ENCODE measurements at regions not wholly inside any gene's neighbourhood (a gene's known extent, or its start where the extent isn't known, plus 50 kb on each side); places are given as distances from the start of the nearest gene placed in this dataset.

DNA sequence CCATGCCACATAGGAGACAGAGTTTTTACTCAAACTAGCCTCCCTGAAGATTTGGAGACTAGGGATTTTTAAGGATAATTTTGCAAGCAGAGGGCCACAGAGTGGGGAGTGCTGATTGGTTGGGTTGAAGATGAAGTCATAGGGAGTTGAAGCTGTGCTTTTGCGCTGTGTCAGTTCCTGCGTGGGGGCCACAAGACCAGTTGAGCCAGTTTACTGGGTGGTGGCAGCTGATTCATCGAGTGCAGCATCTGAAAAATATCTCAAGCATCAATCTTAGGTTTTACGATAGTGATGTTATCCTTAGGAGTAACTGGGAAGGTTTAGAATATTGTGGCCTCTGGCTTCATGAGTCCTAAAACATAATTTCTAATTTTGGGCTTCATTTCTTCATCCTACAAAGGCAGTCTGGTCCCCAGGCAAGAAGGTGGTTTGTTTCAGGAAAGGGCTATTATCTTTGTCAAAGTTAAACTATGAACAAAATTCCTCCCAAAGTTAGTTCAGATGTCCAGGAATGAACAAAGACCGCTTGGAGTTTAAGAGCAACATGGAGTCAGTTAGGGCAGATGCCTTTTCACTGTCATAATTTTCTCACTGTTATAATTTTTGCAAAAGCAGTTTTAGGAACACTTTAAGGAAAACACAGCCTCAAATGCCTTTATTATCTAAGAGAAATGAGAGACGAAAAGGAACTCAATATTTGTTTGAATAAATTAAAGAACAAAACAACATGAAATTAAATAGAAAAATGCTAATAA lies 960.8 kb upstream of the PRKX start:
- TF ChIP-seq POLR2A (IDR thresholded peaks at IDR 0.05; ENCODE audit: low read depth), result no peak
- no peak for TF ChIP-seq CTCF (IDR thresholded peaks at IDR 0.05)
- no peak for TF ChIP-seq POLR2AphosphoS5 (IDR thresholded peaks at IDR 0.05)
